IMR-90 (cell line): ENCODE measurements at regions not wholly inside any gene's neighbourhood (a gene's known extent, or its start where the extent isn't known, plus 50 kb on each side); places are given as distances from the start of the nearest gene placed in this dataset.

ENCODE experiments used
- ATAC-seq: fragments of 200-7000 bp; cut with Tn5 transposase; 2 replicates; pipeline ENCODE4 v1.9.1; 2020; ENCODE audit warnings: low read depth, mild to moderate bottlenecking, moderate library complexity
- BruUV-seq: library from RNA; stranded (reverse); fragments of 400-500 nt; replicated peaks from 2 replicates; lab custom pipeline; 2021; lab: Mats Ljungman, UMichigan
- CTCF ChIA-PET: fragments of 300-600 bp; formaldehyde crosslinking; extraction: SDS; loops from one replicate; lab custom pipeline; 2021; ENCODE audit warnings: antibody characterized with exemption; lab: Yijun Ruan, JAX
- POLR2A ChIA-PET: fragments of 300-600 bp; sonication (Branson Sonifier 250); formaldehyde crosslinking; loops from one replicate; lab custom pipeline; 2022; ENCODE audit warnings: antibody characterized with exemption; ENCODE audit not compliant: unreplicated experiment; lab: Charles Lee
- DNase-seq: peaks from one replicate; pipeline ENCODE4 v3.0.0; 2013
- H2AFZ ChIP-seq: replicated peaks from 2 replicates; pipeline ENCODE3; 2013; ENCODE audit warnings: low read length, mild to moderate bottlenecking; ENCODE audit not compliant: poor library complexity
- H2AK5ac ChIP-seq: 2 replicates; pipeline ENCODE4 v1.6.1; 2013; ENCODE audit warnings: low read depth, low read length, inconsistent platforms
- H2AK9ac ChIP-seq: replicated peaks from 2 replicates; pipeline ENCODE3; 2013; ENCODE audit warnings: mild to moderate bottlenecking, low read depth, low read length, moderate library complexity; ENCODE audit not compliant: poor library complexity
- H2BK120ac ChIP-seq: 2 replicates; pipeline ENCODE4 v1.6.1; 2013; ENCODE audit warnings: low read depth, low read length, inconsistent platforms
- H2BK15ac ChIP-seq: 3 replicates; pipeline ENCODE4 v1.6.1; 2013; ENCODE audit warnings: low read depth, low read length, inconsistent platforms
- H2BK20ac ChIP-seq: 2 replicates; pipeline ENCODE4 v1.6.1; 2013; ENCODE audit warnings: low read depth, mild to moderate bottlenecking, inconsistent platforms, low read length, moderate library complexity
- H2BK5ac ChIP-seq: 2 replicates; pipeline ENCODE4 v1.6.1; 2013; ENCODE audit warnings: mild to moderate bottlenecking, low read depth, low read length, inconsistent platforms; ENCODE audit not compliant: poor library complexity, severe bottlenecking
- H3K14ac ChIP-seq: replicated peaks from 2 replicates; pipeline ENCODE4 v1.6.1; 2013; ENCODE audit warnings: low read depth, low read length, inconsistent platforms
- H3K18ac ChIP-seq: 2 replicates; pipeline ENCODE4 v1.6.1; 2013; ENCODE audit warnings: low read depth, low read length, control low read depth
- H3K23ac ChIP-seq: 2 replicates; pipeline ENCODE4 v1.6.1; 2013; ENCODE audit warnings: low read depth, low read length, inconsistent platforms
- H3K27ac ChIP-seq: 2 replicates; pipeline ENCODE4 v1.5.1; 2013; ENCODE audit warnings: mild to moderate bottlenecking, control low read depth, low read length; ENCODE audit not compliant: insufficient read depth
- H3K27me3 ChIP-seq: 2 replicates; pipeline ENCODE4 v1.6.1; 2013; ENCODE audit warnings: low read length; ENCODE audit not compliant: control insufficient read depth, insufficient read depth
- H3K36me3 ChIP-seq: 2 replicates; pipeline ENCODE4 v1.6.1; 2013; ENCODE audit warnings: low read length, mixed read lengths; ENCODE audit not compliant: control insufficient read depth, insufficient read depth
- H3K4ac ChIP-seq: 2 replicates; pipeline ENCODE4 v1.6.1; 2013; ENCODE audit warnings: low read depth, low read length, inconsistent platforms
- H3K4me1 ChIP-seq: 2 replicates; pipeline ENCODE4 v1.6.1; 2013; ENCODE audit warnings: low read length, mixed read lengths; ENCODE audit not compliant: control insufficient read depth, insufficient read depth
- H3K4me2 ChIP-seq: 2 replicates; pipeline ENCODE4 v1.6.1; 2013; ENCODE audit warnings: low read depth, mild to moderate bottlenecking, control low read depth, low read length, moderate library complexity
- H3K4me3 ChIP-seq: 2 replicates; pipeline ENCODE4 v1.5.1; 2013; ENCODE audit warnings: low read depth, mild to moderate bottlenecking, control low read depth, low read length, moderate library complexity; ENCODE audit not compliant: insufficient read depth
- H3K56ac ChIP-seq: 2 replicates; pipeline ENCODE4 v1.6.1; 2013; ENCODE audit warnings: low read length, inconsistent platforms; ENCODE audit not compliant: insufficient read depth; ENCODE audit errors: extremely low read depth
- H3K79me1 ChIP-seq, 2 experiments: 2 replicates each; pipeline ENCODE4 v1.6.1; 2013; ENCODE audit warnings: low read length in 2 of 2, inconsistent platforms in 1 of 2, low read depth in 1 of 2
- H3K9ac ChIP-seq: 2 replicates; pipeline ENCODE4 v1.6.1; 2013; ENCODE audit warnings: low read depth, low read length, control low read depth
- H3K9me1 ChIP-seq: 2 replicates; pipeline ENCODE4 v1.6.1; 2013; ENCODE audit warnings: low read length, inconsistent platforms; ENCODE audit not compliant: insufficient read depth
- H3K9me3 ChIP-seq: 2 replicates; pipeline ENCODE4 v1.6.1; 2013; ENCODE audit warnings: low read length; ENCODE audit not compliant: control insufficient read depth, insufficient read depth
- H4K20me1 ChIP-seq: 2 replicates; pipeline ENCODE4 v1.6.1; 2013; ENCODE audit warnings: low read length, inconsistent platforms; ENCODE audit not compliant: insufficient read depth
- H4K5ac ChIP-seq: 2 replicates; pipeline ENCODE4 v1.6.1; 2013; ENCODE audit warnings: mild to moderate bottlenecking, low read depth, low read length, control low read depth
- H4K8ac ChIP-seq, 2 experiments: 2 replicates each; pipeline ENCODE4 v1.6.1; 2013; ENCODE audit warnings: low read depth in 2 of 2, low read length in 2 of 2, control low read depth in 1 of 2, inconsistent platforms in 1 of 2
- H4K91ac ChIP-seq: 2 replicates; pipeline ENCODE4 v1.6.1; 2013; ENCODE audit warnings: low read depth, low read length, inconsistent platforms; ENCODE audit not compliant: insufficient read depth
- BHLHE40 ChIP-seq: fragments of 150-350 bp; IDR thresholded peaks from 2 replicates; pipeline ENCODE4 v1.6.1; 2016; ENCODE audit warnings: mild to moderate bottlenecking, low read depth, low read length
- CEBPB ChIP-seq: IDR thresholded peaks from 2 replicates; pipeline ENCODE4 v1.6.1; 2012; ENCODE audit warnings: low read depth, low read length, improper control_type of control experiment
- CHD1 ChIP-seq: IDR thresholded peaks from 2 replicates; pipeline ENCODE4 v1.6.1; 2012; ENCODE audit warnings: low read depth, low read length, improper control_type of control experiment
- FOS ChIP-seq: fragments of 150-350 bp; IDR thresholded peaks from 2 replicates; pipeline ENCODE4 v1.6.1; 2016; ENCODE audit warnings: low read depth, low read length
- MAFK ChIP-seq: IDR thresholded peaks from 2 replicates; pipeline ENCODE4 v1.6.1; 2012; ENCODE audit warnings: low read depth, low read length, improper control_type of control experiment
- MAZ ChIP-seq: IDR thresholded peaks from 2 replicates; pipeline ENCODE4 v1.6.1; 2012; ENCODE audit warnings: low read depth, mild to moderate bottlenecking, low read length, improper control_type of control experiment, moderate library complexity, borderline replicate concordance
- MXI1 ChIP-seq: IDR thresholded peaks from 2 replicates; pipeline ENCODE4 v1.6.1; 2012; ENCODE audit warnings: low read depth, mild to moderate bottlenecking, low read length, moderate library complexity, borderline replicate concordance
- NFE2L2 ChIP-seq: fragments of 150-350 bp; IDR thresholded peaks from 2 replicates; pipeline ENCODE4 v1.6.1; 2016; ENCODE audit warnings: low read depth, mild to moderate bottlenecking, low read length
- POLR2A ChIP-seq: IDR thresholded peaks from 2 replicates; pipeline ENCODE4 v1.6.1; 2012; ENCODE audit warnings: mild to moderate bottlenecking, low read depth, low read length
- RAD21 ChIP-seq: IDR thresholded peaks from 2 replicates; pipeline ENCODE4 v1.6.1; 2012; ENCODE audit warnings: low read length, improper control_type of control experiment
- RCOR1 ChIP-seq: IDR thresholded peaks from 2 replicates; pipeline ENCODE4 v1.6.1; 2012; ENCODE audit warnings: mild to moderate bottlenecking, low read length, improper control_type of control experiment; ENCODE audit not compliant: insufficient replicate concordance
- RFX5 ChIP-seq: IDR thresholded peaks from 2 replicates; pipeline ENCODE4 v1.8.0; 2012; ENCODE audit warnings: low read depth, mild to moderate bottlenecking, low read length, moderate library complexity
- WGBS, 2 experiments: methylation state at CpG; one replicate each; pipeline versions ENCODE4 v1.1.5 to v1.1.7; 2013; ENCODE audit warnings: missing lambda C conversion rate in 2 of 2; ENCODE audit not compliant: insufficient read length in 1 of 2; ENCODE audit errors: extremely low coverage in 2 of 2; 5-methylcytosine and 5-hydroxymethylcytosine counted together
- dilution Hi-C: fragments of 300-500 bp; cut with HindIII; formaldehyde crosslinking; loops from one replicate; pipeline ENCODE4 v1.14.3; 2018; ENCODE audit warnings: low sequenced_read_pairs; ENCODE audit not compliant: unreplicated experiment
- in situ Hi-C: fragments of 300-500 bp; cut with MboI; formaldehyde crosslinking; loops from 3 replicates; pipeline ENCODE4 v1.14.3; 2019; ENCODE audit warnings: low sequenced_read_pairs, inconsistent platforms, mixed read lengths
- intact Hi-C: fragments of 100-400 bp; cut with micrococcal nuclease; formaldehyde crosslinking; loops from 2 replicates; pipeline ENCODE4 v1.10.0; 2022
- TF ChIP-seq, protein P1 (sequence below): conservative IDR thresholded peaks from 2 replicates; pipeline ENCODE4 v1.5.1; 2012; ENCODE audit warnings: mild to moderate bottlenecking, low read depth, low read length, improper control_type of control experiment
- TF ChIP-seq, protein P2 (sequence below): fragments of 150-350 bp; IDR thresholded peaks from 2 replicates; pipeline ENCODE4 v1.6.1; 2017; ENCODE audit warnings: mild to moderate bottlenecking, antibody characterized with exemption, low read length, low read depth

DNA sequence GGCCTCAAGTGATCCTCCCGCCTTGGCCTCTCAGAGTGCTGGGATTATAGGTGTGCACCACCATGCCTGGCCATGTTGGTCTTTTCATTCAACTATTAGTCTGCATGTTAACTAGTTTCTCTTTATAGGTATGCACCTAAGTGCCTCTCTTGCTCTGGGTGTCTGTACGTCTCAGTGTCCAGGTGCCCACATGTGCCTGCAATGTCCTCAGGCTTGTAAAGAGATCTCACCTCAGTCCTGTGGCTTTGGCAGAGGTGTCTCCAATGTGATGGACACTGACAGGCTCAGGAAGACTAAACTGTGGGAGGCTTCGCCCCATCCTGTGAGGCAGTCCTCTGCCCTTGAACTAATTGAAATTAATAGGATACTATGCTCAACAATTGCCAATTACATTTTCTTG, 526.3 kb downstream of the PTPRU start:
- H2BK20ac ChIP-seq = no peak overlapping the region
- H3K27ac ChIP-seq = no peak overlapping the region
- H2BK15ac ChIP-seq = no peak overlapping the region
- POLR2A ChIA-PET = no interaction called here
- no peak overlapping the region for H2AK5ac ChIP-seq
- dilution Hi-C loops = no loop called here
- H3K23ac ChIP-seq = no peak overlapping the region
- no peak overlapping the region for H3K9ac ChIP-seq
- H3K14ac ChIP-seq = no peak overlapping the region
- H3K36me3 ChIP-seq = no peaks in the 10 kb centered on the region
- H2BK5ac ChIP-seq = no peak overlapping the region
- in situ Hi-C loops = no loop called here
- H3K27me3 ChIP-seq = peaks cover 2% of the 10 kb centered on the region; the same call in 1 of the 2 replicates
- H2BK120ac ChIP-seq = no peak overlapping the region
- no peaks in the 10 kb centered on the region for H3K79me1 ChIP-seq
- WGBS, 2 experiments = no CpG with 5 or more reads among the region's 3 CpGs
- H4K20me1 ChIP-seq = no peaks in the 10 kb centered on the region
- ATAC-seq (no peak), DNase-seq (no peak)
- no TSS peak for BruUV-seq
- no peaks in the 10 kb centered on the region for H3K9me3 ChIP-seq
- no peak for TF ChIP-seq MXI1
- no peak for TF ChIP-seq CHD1
- TF ChIP-seq BHLHE40 = no peak
- no peak for TF ChIP-seq MAFK
- TF ChIP-seq, protein P1, sequence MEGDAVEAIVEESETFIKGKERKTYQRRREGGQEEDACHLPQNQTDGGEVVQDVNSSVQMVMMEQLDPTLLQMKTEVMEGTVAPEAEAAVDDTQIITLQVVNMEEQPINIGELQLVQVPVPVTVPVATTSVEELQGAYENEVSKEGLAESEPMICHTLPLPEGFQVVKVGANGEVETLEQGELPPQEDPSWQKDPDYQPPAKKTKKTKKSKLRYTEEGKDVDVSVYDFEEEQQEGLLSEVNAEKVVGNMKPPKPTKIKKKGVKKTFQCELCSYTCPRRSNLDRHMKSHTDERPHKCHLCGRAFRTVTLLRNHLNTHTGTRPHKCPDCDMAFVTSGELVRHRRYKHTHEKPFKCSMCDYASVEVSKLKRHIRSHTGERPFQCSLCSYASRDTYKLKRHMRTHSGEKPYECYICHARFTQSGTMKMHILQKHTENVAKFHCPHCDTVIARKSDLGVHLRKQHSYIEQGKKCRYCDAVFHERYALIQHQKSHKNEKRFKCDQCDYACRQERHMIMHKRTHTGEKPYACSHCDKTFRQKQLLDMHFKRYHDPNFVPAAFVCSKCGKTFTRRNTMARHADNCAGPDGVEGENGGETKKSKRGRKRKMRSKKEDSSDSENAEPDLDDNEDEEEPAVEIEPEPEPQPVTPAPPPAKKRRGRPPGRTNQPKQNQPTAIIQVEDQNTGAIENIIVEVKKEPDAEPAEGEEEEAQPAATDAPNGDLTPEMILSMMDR = no peak
- no peak for TF ChIP-seq FOS
- no peak for TF ChIP-seq RFX5
- TF ChIP-seq MAZ = no peak
- TF ChIP-seq CEBPB = no peak
- no peak for TF ChIP-seq NFE2L2
- TF ChIP-seq, protein P2, sequence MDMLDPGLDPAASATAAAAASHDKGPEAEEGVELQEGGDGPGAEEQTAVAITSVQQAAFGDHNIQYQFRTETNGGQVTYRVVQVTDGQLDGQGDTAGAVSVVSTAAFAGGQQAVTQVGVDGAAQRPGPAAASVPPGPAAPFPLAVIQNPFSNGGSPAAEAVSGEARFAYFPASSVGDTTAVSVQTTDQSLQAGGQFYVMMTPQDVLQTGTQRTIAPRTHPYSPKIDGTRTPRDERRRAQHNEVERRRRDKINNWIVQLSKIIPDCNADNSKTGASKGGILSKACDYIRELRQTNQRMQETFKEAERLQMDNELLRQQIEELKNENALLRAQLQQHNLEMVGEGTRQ = no peak
- TF ChIP-seq RAD21 = no peak
- TF ChIP-seq RCOR1 = no peak
- no peak for TF ChIP-seq POLR2A
- H3K4me1 ChIP-seq = no peaks in the 10 kb centered on the region
- no peak overlapping the region for H2AFZ ChIP-seq
- no peak overlapping the region for H4K91ac ChIP-seq
- no peak overlapping the region for H3K4me3 ChIP-seq
- no peaks in the 10 kb centered on the region for H3K9me1 ChIP-seq
- no peak overlapping the region for H3K4me2 ChIP-seq
- intact Hi-C loops = no loop called here
- no peak overlapping the region for H3K56ac ChIP-seq
- no peak overlapping the region for H4K5ac ChIP-seq
- no peak overlapping the region for H2AK9ac ChIP-seq
- CTCF ChIA-PET = no interaction called here
- no peak overlapping the region for H3K4ac ChIP-seq
- H4K8ac ChIP-seq = no peak overlapping the region
- no peak overlapping the region for H3K18ac ChIP-seq
